ENCODE measurements at regions not wholly inside any gene's neighbourhood (a gene's known extent, or its start where the extent isn't known, plus 50 kb on each side); places are given as distances from the start of the nearest gene placed in this dataset.
A peak's percentile ranks its signal among the peaks of the same experiment; 100 is the strongest.

- H3K27me3 ChIP-seq (ENCODE audit: control insufficient read depth, insufficient read depth, low read length): no peaks in the 10 kb centered on the region
- no peaks in the 10 kb centered on the region for H3K36me3 ChIP-seq (ENCODE audit: control insufficient read depth in 2 of 3, insufficient read depth in 3 of 3, low read length in 3 of 3)
- H3K9ac ChIP-seq (ENCODE audit: low read length in 3 of 3): no peak overlapping the region
- H3K9me3 ChIP-seq (ENCODE audit: control insufficient read depth in 2 of 3, insufficient read depth in 1 of 3, low read length in 3 of 3): no peaks in the 10 kb centered on the region
- H3K4me3 ChIP-seq (ENCODE audit: low read length in 3 of 3): no peak overlapping the region
- FAIRE-seq (no peak), DNase-seq (no peak)
- TF ChIP-seq CTCF (IDR thresholded peaks at IDR 0.05; ENCODE audit: borderline replicate concordance, extremely low read depth, insufficient read depth): no peak
- intact Hi-C loops (cut with DNase I): no loop called here
- no peak overlapping the region for H3K27ac ChIP-seq (ENCODE audit: low read depth in 2 of 2, low read length in 2 of 2)
- no peaks in the 10 kb centered on the region for H3K4me1 ChIP-seq (ENCODE audit: control insufficient read depth in 2 of 3, insufficient read depth in 2 of 3, low read depth in 1 of 3, low read length in 3 of 3)
Measured at GRCh38 chr7:115356999-115357702, 435.3 kb downstream of the MDFIC start.

- peak; percentile 92 for FAIRE-seq
- H3K4me1 ChIP-seq (ENCODE audit: control insufficient read depth in 2 of 3, insufficient read depth in 2 of 3, low read depth in 1 of 3, low read length in 3 of 3): no peaks in the 10 kb centered on the region
- H3K9ac ChIP-seq (ENCODE audit: low read length in 3 of 3): no peak overlapping the region
- no peak overlapping the region for H3K4me3 ChIP-seq (ENCODE audit: low read length in 3 of 3)
- DNase-seq: peak in 2 of 5 donors; percentile 5 to 9
- intact Hi-C loops (cut with DNase I): no loop called here
- TF ChIP-seq CTCF (IDR thresholded peaks at IDR 0.05; ENCODE audit: borderline replicate concordance, extremely low read depth, insufficient read depth): peak; percentile 9
- no peaks in the 10 kb centered on the region for H3K9me3 ChIP-seq (ENCODE audit: control insufficient read depth in 2 of 3, insufficient read depth in 1 of 3, low read length in 3 of 3)
- no peaks in the 10 kb centered on the region for H3K36me3 ChIP-seq (ENCODE audit: control insufficient read depth in 2 of 3, insufficient read depth in 3 of 3, low read length in 3 of 3)
- H3K27ac ChIP-seq (ENCODE audit: low read depth in 2 of 2, low read length in 2 of 2): no peak overlapping the region
- H3K27me3 ChIP-seq (ENCODE audit: control insufficient read depth, insufficient read depth, low read length): no peaks in the 10 kb centered on the region
Measured at GRCh38 chr7:115356139-115356746, 434.3 kb downstream of the MDFIC start.

- Histone ChIP-seq H3K4me1 (ENCODE audit: control insufficient read depth in 2 of 3, insufficient read depth in 2 of 3, low read depth in 1 of 3, low read length in 3 of 3) (no peaks in the 10 kb centered on the region), H3K27ac (ENCODE audit: low read depth in 2 of 2, low read length in 2 of 2) (no peak overlapping the region), H3K27me3 (ENCODE audit: control insufficient read depth, insufficient read depth, low read length) (no peaks in the 10 kb centered on the region), H3K36me3 (ENCODE audit: control insufficient read depth in 2 of 3, insufficient read depth in 3 of 3, low read length in 3 of 3) (no peaks in the 10 kb centered on the region), H3K9ac (ENCODE audit: low read length in 3 of 3) (no peak overlapping the region), H3K4me3 (ENCODE audit: low read length in 3 of 3) (no peak overlapping the region), H3K9me3 (ENCODE audit: control insufficient read depth in 2 of 3, insufficient read depth in 1 of 3, low read length in 3 of 3) (no peaks in the 10 kb centered on the region)
- no peak for TF ChIP-seq CTCF (IDR thresholded peaks at IDR 0.05; ENCODE audit: borderline replicate concordance, extremely low read depth, insufficient read depth)
- FAIRE-seq (peak; percentile 39), DNase-seq (no peak)
- intact Hi-C loops (cut with DNase I): no loop called here
Measured at GRCh38 chr7:115354925-115355324, 433.0 kb downstream of the MDFIC start.
